ENCODE measurements at regions not wholly inside any gene's neighbourhood (a gene's known extent, or its start where the extent isn't known, plus 50 kb on each side); places are given as distances from the start of the nearest gene placed in this dataset.

- Histone ChIP-seq H4K20me1 (ENCODE audit: insufficient read depth, low read length) (no peaks in the 10 kb centered on the region), H3K9me2 (ENCODE audit: low read depth, low read length) (no peaks in the 10 kb centered on the region), H3K79me2 (ENCODE audit: insufficient read depth, low read length) (no peaks in the 10 kb centered on the region), H3K36me3 (ENCODE audit: insufficient read depth, low read length) (no peaks in the 10 kb centered on the region), H3K4me2 (ENCODE audit: low read length) (no peak overlapping the region), H3K27me3 (ENCODE audit: insufficient read depth, low read length) (no peaks in the 10 kb centered on the region), H3K27ac (ENCODE audit: low read depth, low read length, poor library complexity, severe bottlenecking) (no peak overlapping the region), H3K9me3 (ENCODE audit: low read length) (no peaks in the 10 kb centered on the region), H3F3A (ENCODE audit: insufficient read depth, low read length) (no peaks in the 10 kb centered on the region), H2AFZ (ENCODE audit: low read length) (no peak overlapping the region), H3K9ac (ENCODE audit: low read length) (no peak overlapping the region), H3K4me1 (ENCODE audit: insufficient read depth, low read length, severe bottlenecking) (no peaks in the 10 kb centered on the region), H3K4me3 (ENCODE audit: low read depth, low read length, poor library complexity, severe bottlenecking) (no peak overlapping the region)
- no peak for TF ChIP-seq CTCF (IDR thresholded peaks at IDR 0.05; ENCODE audit: low read length)
- no peak for TF ChIP-seq EZH2 (IDR thresholded peaks at IDR 0.05; ENCODE audit: borderline replicate concordance, low read length)
Measured at GRCh38 chr3:62999158-62999557, 123.9 kb upstream of the CADPS start.

GRCh38 chr3:62999791-63000190, 124.6 kb upstream of the CADPS start:
- TF ChIP-seq CTCF (IDR thresholded peaks at IDR 0.05; ENCODE audit: low read length) (no peak), EZH2 (IDR thresholded peaks at IDR 0.05; ENCODE audit: borderline replicate concordance, low read length) (no peak)
- Histone ChIP-seq H4K20me1 (ENCODE audit: insufficient read depth, low read length) (no peaks in the 10 kb centered on the region), H3K4me3 (ENCODE audit: low read depth, low read length, poor library complexity, severe bottlenecking) (no peak overlapping the region), H3K4me2 (ENCODE audit: low read length) (no peak overlapping the region), H3K36me3 (ENCODE audit: insufficient read depth, low read length) (no peaks in the 10 kb centered on the region), H3K4me1 (ENCODE audit: insufficient read depth, low read length, severe bottlenecking) (no peaks in the 10 kb centered on the region), H3K9me3 (ENCODE audit: low read length) (no peaks in the 10 kb centered on the region), H3K79me2 (ENCODE audit: insufficient read depth, low read length) (no peaks in the 10 kb centered on the region), H3K27me3 (ENCODE audit: insufficient read depth, low read length) (no peaks in the 10 kb centered on the region), H3K9me2 (ENCODE audit: low read depth, low read length) (no peaks in the 10 kb centered on the region), H3K9ac (ENCODE audit: low read length) (no peak overlapping the region), H3F3A (ENCODE audit: insufficient read depth, low read length) (no peaks in the 10 kb centered on the region), H3K27ac (ENCODE audit: low read depth, low read length, poor library complexity, severe bottlenecking) (no peak overlapping the region), H2AFZ (ENCODE audit: low read length) (no peak overlapping the region)

DNA sequence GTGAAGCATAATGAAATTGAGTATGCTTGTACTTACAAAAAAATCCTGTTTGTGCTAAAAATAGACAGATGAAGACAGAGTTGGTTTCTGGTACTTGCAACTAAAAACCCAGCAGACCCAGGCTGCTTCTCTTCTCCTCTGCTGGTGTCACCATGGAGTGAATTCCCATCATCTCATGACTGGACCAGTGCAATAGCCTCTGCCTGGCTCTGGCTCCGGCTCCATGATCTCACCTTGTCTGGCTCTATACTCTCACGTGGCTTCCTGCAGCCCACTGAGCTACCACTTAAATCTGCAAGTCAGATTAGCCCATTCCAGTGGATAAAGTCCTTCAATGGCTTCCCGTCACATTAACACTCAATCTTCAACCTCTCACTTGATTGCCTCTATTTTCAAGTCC, 129.2 kb upstream of the CADPS start:
- Histone ChIP-seq H3K4me2 (ENCODE audit: low read length) (no peak overlapping the region), H3K9me2 (ENCODE audit: low read depth, low read length) (no peaks in the 10 kb centered on the region), H2AFZ (ENCODE audit: low read length) (no peak overlapping the region), H4K20me1 (ENCODE audit: insufficient read depth, low read length) (no peaks in the 10 kb centered on the region), H3F3A (ENCODE audit: insufficient read depth, low read length) (no peaks in the 10 kb centered on the region), H3K4me3 (ENCODE audit: low read depth, low read length, poor library complexity, severe bottlenecking) (no peak overlapping the region), H3K9ac (ENCODE audit: low read length) (no peak overlapping the region), H3K27ac (ENCODE audit: low read depth, low read length, poor library complexity, severe bottlenecking) (no peak overlapping the region), H3K4me1 (ENCODE audit: insufficient read depth, low read length, severe bottlenecking) (no peaks in the 10 kb centered on the region), H3K36me3 (ENCODE audit: insufficient read depth, low read length) (no peaks in the 10 kb centered on the region), H3K79me2 (ENCODE audit: insufficient read depth, low read length) (no peaks in the 10 kb centered on the region), H3K27me3 (ENCODE audit: insufficient read depth, low read length) (no peaks in the 10 kb centered on the region), H3K9me3 (ENCODE audit: low read length) (no peaks in the 10 kb centered on the region)
- TF ChIP-seq CTCF (IDR thresholded peaks at IDR 0.05; ENCODE audit: low read length) = no peak
- no peak for TF ChIP-seq EZH2 (IDR thresholded peaks at IDR 0.05; ENCODE audit: borderline replicate concordance, low read length)
